Stomach (tissue), 8 donors: ENCODE measurements at regions not wholly inside any gene's neighbourhood (a gene's known extent, or its start where the extent isn't known, plus 50 kb on each side); places are given as distances from the start of the nearest gene placed in this dataset.
A peak's percentile ranks its signal among the peaks of the same experiment; 100 is the strongest.

Experiments
- DNase-seq, 2 donors: peaks; one replicate each; pipeline versions ENCODE4 v3.0.0 to v3.0.0-alpha.2; 2013 to 2019
- H3K27ac ChIP-seq, 5 donors: fragments of 200-600 bp in 4 of 5; sonication (generic) in 4 of 5; one replicate each; pipeline ENCODE4 v1.5.1; 2013 to 2019; ENCODE audit warnings: mild to moderate bottlenecking in 1 of 5, moderate library complexity in 1 of 5
- H3K27me3 ChIP-seq, 3 donors: fragments of 200-600 bp; sonication (generic); one replicate each; pipeline ENCODE4 v1.5.1; 2017 to 2019; ENCODE audit warnings: mixed run types in 1 of 3
- H3K36me3 ChIP-seq, 4 donors: fragments of 200-600 bp; sonication (generic); 1 replicate in 3 of 4; 2 replicates in 1 of 4; pipeline ENCODE4 v1.5.1; 2016 to 2019
- H3K4me1 ChIP-seq, 4 donors: fragments of 200-600 bp; sonication (generic); one replicate each; pipeline ENCODE4 v1.5.1; 2016 to 2019
- H3K4me3 ChIP-seq, 4 donors: fragments of 200-600 bp; sonication (generic) in 3 of 4; one replicate each; pipeline ENCODE4 v1.5.1; 2016 to 2019; ENCODE audit warnings: mild to moderate bottlenecking in 1 of 4
- H3K9me3 ChIP-seq, 4 donors: fragments of 200-600 bp; sonication (generic); one replicate each; pipeline ENCODE4 v1.5.1; 2016 to 2019
- EP300 ChIP-seq: sonication (generic); formaldehyde crosslinking; IDR thresholded peaks from one replicate; pipeline ENCODE4 v1.6.1; 2017; ENCODE audit warnings: antibody characterized with exemption
- POLR2A ChIP-seq, 4 donors: fragments of 450-650 bp; IDR thresholded peaks; one replicate each; pipeline ENCODE4 v1.6.1; 2016; ENCODE audit warnings: antibody characterized with exemption in 4 of 4, control low read depth in 2 of 4, mild to moderate bottlenecking in 1 of 4, moderate library complexity in 1 of 4
- POLR2AphosphoS5 ChIP-seq, 3 donors: sonication (generic); formaldehyde crosslinking; IDR thresholded peaks; one replicate each; pipeline ENCODE4 v1.6.1; 2016; ENCODE audit warnings: antibody characterized with exemption in 3 of 3
- WGBS, 5 donors: extraction: QIAGEN DNeasy Blood & Tissue Kit in 3 of 5; methylation state at CpG; one replicate each; pipeline versions ENCODE4 v1.1.5 to v1.1.7; 2013 to 2018; 5-methylcytosine and 5-hydroxymethylcytosine counted together
- intact Hi-C: fragments of 100-400 bp; cut with DNase I; formaldehyde crosslinking; loops from one replicate; pipeline ENCODE4 v1.15.1; 2023; ENCODE audit warnings: low total_unique reads
- TF ChIP-seq, protein P1 (sequence below), 7 experiments: fragments of 450-650 bp in 4 of 7; fragments of 200-600 bp in 3 of 7; sonication (generic) in 3 of 7; IDR thresholded peaks; one replicate each; pipeline ENCODE4 v1.5.1; 2016 to 2019; ENCODE audit warnings: antibody characterized with exemption in 7 of 7, control low read depth in 2 of 7, mild to moderate bottlenecking in 1 of 7
- donor health status: healthy with polysubstance abuse.
- donor health status: Bipolar disorder and iron deficiency.
- donor health status: healthy.

DNA sequence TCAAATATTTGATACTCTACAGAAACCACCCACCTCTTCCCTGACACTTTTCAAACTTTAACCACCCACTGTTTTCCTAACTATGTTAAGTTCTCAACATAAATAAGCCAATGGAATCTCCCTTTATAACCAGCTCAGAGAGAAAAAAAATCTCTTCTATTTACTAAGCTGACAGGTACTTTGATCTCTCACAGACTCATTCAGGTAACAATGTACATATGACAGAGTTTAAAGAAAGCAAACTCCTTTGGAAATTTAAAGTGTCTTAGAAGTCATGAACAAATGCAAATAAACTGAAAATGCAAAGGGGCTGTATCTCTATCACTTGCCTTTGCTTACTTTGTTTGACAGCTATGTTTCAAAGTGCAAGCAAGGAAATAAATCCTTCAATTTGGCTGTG is 109.3 kb downstream of the KLF12 start:
- peaks cover 7 to 67% (median 37%) of the 10 kb centered on the region in 4 donors for H3K4me1 ChIP-seq
- no peak for DNase-seq
- no peak overlapping the region for H3K27ac ChIP-seq
- H3K4me3 ChIP-seq = no peak overlapping the region
- intact Hi-C loops = no loop called here
- TF ChIP-seq POLR2AphosphoS5 (IDR thresholded peaks at IDR 0.05) = no peak
- TF ChIP-seq EP300 = no peak
- TF ChIP-seq, protein P1, sequence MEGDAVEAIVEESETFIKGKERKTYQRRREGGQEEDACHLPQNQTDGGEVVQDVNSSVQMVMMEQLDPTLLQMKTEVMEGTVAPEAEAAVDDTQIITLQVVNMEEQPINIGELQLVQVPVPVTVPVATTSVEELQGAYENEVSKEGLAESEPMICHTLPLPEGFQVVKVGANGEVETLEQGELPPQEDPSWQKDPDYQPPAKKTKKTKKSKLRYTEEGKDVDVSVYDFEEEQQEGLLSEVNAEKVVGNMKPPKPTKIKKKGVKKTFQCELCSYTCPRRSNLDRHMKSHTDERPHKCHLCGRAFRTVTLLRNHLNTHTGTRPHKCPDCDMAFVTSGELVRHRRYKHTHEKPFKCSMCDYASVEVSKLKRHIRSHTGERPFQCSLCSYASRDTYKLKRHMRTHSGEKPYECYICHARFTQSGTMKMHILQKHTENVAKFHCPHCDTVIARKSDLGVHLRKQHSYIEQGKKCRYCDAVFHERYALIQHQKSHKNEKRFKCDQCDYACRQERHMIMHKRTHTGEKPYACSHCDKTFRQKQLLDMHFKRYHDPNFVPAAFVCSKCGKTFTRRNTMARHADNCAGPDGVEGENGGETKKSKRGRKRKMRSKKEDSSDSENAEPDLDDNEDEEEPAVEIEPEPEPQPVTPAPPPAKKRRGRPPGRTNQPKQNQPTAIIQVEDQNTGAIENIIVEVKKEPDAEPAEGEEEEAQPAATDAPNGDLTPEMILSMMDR (IDR thresholded peaks at IDR 0.05) = no peak
- TF ChIP-seq POLR2A (IDR thresholded peaks at IDR 0.05) = no peak
- H3K36me3 ChIP-seq = no peaks in the 10 kb centered on the region
- no peaks in the 10 kb centered on the region for H3K27me3 ChIP-seq
- no peaks in the 10 kb centered on the region for H3K9me3 ChIP-seq

DNA sequence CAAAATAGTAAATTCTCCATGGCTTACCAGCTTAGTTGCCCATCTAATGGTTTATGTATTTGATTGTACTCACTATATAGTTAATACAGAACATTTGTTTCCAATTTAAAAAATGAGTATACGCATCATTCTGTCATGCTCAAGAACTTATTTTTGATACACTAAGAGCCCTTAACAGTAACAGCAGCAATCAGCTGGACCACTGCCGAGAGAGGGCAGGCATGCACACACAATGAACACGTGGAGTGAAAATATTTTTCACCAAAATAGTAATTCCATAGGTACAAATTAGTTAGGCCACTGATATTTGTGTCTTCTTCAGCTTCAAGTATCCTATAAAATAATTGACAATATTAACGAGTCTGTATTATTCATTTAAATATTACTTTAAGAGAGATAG is 109.9 kb downstream of the KLF12 start:
- Histone ChIP-seq H3K4me3 (no peak overlapping the region), H3K4me1 (peaks cover 5 to 61% (median 34%) of the 10 kb centered on the region in 4 donors), H3K27ac (no peak overlapping the region), H3K27me3 (no peaks in the 10 kb centered on the region), H3K9me3 (no peaks in the 10 kb centered on the region), H3K36me3 (no peaks in the 10 kb centered on the region)
- intact Hi-C loops = no loop called here
- 51 to 64% (median 58%) methylated on average over 4 of the region's 4 CpGs for WGBS, 5 donors
- no peak for TF ChIP-seq POLR2AphosphoS5 (IDR thresholded peaks at IDR 0.05)
- no peak for TF ChIP-seq EP300
- TF ChIP-seq, protein P1 (IDR thresholded peaks at IDR 0.05) = no peak
- no peak for TF ChIP-seq POLR2A (IDR thresholded peaks at IDR 0.05)
- DNase-seq = peak; percentile 27 to 41

DNA sequence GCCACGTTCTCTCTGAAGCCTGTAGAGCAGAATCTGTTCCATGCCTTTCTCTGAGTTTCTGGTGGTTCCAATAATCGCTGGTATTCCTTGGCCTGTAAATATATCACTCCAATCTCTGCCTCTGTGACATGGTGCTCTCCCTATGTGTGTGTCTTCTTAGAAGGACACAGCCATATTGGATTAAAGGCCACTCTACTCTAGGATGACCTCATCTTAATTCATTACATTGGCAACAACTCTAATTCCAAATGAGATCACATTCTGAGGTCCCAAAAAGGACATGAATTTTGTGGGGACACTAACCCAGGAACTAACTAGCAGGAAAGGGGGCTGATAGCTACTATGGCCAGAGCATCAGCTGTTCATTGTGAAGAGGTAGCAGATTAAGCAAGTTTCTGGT is 110.7 kb downstream of the KLF12 start:
- H3K27ac ChIP-seq = no peak overlapping the region
- no peak for TF ChIP-seq POLR2AphosphoS5 (IDR thresholded peaks at IDR 0.05)
- no peak for TF ChIP-seq EP300
- TF ChIP-seq POLR2A (IDR thresholded peaks at IDR 0.05) = no peak
- TF ChIP-seq, protein P1 (IDR thresholded peaks at IDR 0.05) = no peak
- DNase-seq = no peak
- H3K4me3 ChIP-seq = no peak overlapping the region
- H3K4me1 ChIP-seq = peaks cover 5 to 54% (median 30%) of the 10 kb centered on the region in 4 donors
- intact Hi-C loops = no loop called here
- 97 to 100% (median 98%) methylated on average over 2 of the region's 2 CpGs for WGBS, 5 donors
- no peaks in the 10 kb centered on the region for H3K9me3 ChIP-seq
- H3K36me3 ChIP-seq = no peaks in the 10 kb centered on the region
- no peaks in the 10 kb centered on the region for H3K27me3 ChIP-seq

DNA sequence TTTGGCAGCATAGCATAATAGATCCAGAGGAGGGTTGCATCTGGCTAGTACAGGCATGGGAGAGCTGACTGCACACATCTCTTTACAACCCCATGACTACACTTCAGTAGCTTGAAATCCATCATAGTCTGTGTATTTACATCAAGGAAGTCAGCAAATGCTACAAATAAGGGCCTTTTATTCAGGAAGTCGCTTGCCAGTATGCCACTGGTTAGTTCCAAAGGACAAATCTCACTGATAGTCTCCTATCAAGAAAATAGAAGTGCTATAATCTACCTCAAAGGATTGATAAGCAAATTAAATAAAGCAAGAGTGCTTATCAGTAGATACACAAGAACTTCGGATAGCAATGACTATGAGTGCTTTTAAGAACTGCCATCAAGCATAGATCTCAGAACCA is 112.7 kb downstream of the KLF12 start:
- Histone ChIP-seq H3K27me3 (no peaks in the 10 kb centered on the region), H3K36me3 (no peaks in the 10 kb centered on the region), H3K4me1 (peaks cover 5 to 44% (median 21%) of the 10 kb centered on the region in 4 donors), H3K4me3 (no peak overlapping the region), H3K27ac (peak overlapping the region in 2 of 5 donors; percentile 27 to 78), H3K9me3 (no peaks in the 10 kb centered on the region)
- no peak for TF ChIP-seq EP300
- TF ChIP-seq, protein P1 (IDR thresholded peaks at IDR 0.05) = no peak
- no peak for TF ChIP-seq POLR2A (IDR thresholded peaks at IDR 0.05)
- TF ChIP-seq POLR2AphosphoS5 (IDR thresholded peaks at IDR 0.05) = peak in 2 of 3 donors; percentile 76 to 81
- peak in 1 of 2 donors; percentile 25 for DNase-seq
- intact Hi-C loops = no loop called here
- 22 to 64% (median 41%) methylated on average over 2 of the region's 2 CpGs for WGBS, 5 donors
